Ramos (cell line): ENCODE measurements at regions not wholly inside any gene's neighbourhood (a gene's known extent, or its start where the extent isn't known, plus 50 kb on each side); places are given as distances from the start of the nearest gene placed in this dataset.

Experiments used
- in situ Hi-C: fragments of 300-500 bp; cut with MboI; formaldehyde crosslinking; loops from one replicate; pipeline ENCODE4 v1.14.3; 2022; ENCODE audit warnings: low sequenced_read_pairs; ENCODE audit not compliant: unreplicated experiment

- in situ Hi-C loops = no loop called here
These were observed 499.6 kb upstream of the MPDZ start for GRCh38 chr9:13779106-13779505.

- in situ Hi-C loops = no loop called here
These were observed 499.1 kb upstream of the MPDZ start for GRCh38 chr9:13778631-13779030.

DNA sequence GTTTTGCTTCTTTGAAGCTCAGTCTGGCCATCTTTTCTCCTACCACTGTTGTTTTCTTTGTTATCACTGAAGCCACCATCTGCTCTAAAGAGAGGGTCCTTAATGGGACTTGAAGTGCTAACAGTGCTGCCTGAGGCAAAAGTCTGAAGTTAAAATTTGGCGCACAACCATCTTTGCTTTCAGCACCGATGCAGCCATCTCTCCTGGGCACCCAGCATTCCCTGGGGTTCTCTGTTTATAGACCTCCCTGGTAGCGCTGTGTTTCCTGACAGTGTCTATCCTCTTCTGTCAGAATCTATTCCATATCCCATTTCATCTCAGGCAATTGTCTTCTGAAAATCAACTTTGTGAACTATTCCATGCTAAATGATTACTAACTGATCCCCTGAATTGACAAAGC, 491.5 kb upstream of the MPDZ start:
- in situ Hi-C loops = no loop called here

- in situ Hi-C loops = no loop called here
These were observed 490.1 kb upstream of the MPDZ start for GRCh38 chr9:13769641-13770040.

DNA sequence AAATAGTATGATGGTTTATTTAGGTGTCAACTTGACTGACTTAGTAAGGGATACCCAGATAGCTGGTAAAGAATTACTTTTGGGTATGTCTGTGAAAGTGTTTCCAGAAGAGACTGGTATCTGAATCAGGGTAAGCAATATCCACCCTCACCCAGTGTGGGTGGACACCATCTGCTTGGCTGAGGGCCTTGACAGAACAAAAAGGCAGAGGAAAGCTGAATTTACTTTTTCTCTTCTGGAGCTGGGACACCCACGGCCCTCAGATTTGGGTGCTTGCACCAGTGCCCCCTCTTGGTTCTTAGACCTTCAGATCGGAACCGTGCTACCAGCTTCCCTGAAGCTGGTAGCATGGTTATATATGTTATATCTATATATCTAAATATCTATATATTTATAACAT, 489.5 kb upstream of the MPDZ start:
- in situ Hi-C loops = no loop called here

- in situ Hi-C loops = no loop called here
These were observed 482.7 kb upstream of the MPDZ start for GRCh38 chr9:13762209-13762608.

GRCh38 chr9:13759551-13759950, 480.1 kb upstream of the MPDZ start:
- in situ Hi-C loops = no loop called here

DNA sequence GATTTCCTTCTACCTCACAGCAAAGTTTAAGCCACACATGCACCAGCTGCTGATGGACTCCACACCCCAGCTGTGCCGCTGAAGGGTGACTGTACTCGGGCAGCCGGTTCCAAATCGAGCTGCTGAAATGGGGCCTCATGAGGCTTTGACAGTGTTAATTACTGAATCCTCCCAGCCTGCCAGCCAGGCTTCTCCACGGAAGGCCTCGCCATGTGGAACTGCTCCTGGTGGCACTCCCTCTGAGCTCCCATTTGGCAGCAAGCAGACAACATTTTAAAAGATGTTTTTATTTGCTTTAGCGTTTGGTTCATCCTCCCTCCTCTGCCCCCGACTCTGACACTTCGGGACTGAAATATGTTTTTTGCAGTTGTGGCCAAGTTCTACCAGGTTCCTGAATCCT, 479.4 kb upstream of the MPDZ start:
- in situ Hi-C loops = no loop called here

DNA sequence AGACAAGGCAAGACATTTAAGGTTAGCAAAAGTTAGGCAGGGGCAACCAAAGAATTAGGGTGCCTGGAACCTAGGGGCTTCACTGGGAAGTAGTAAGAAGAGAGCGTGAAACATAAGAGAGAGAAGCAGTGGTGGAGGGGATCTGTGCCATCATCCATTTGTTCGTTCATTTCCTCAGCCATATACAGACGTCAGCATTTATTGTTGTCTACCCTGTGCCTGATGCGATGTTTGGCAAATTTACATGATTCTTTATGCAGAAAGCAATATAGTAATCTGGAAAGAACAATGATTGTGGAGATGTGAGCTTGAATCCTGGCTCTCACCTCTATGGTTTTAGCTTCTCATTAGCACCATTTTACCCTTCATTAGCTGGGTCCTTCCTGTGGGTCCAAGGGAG, 477.5 kb upstream of the MPDZ start:
- in situ Hi-C loops = no loop called here

DNA sequence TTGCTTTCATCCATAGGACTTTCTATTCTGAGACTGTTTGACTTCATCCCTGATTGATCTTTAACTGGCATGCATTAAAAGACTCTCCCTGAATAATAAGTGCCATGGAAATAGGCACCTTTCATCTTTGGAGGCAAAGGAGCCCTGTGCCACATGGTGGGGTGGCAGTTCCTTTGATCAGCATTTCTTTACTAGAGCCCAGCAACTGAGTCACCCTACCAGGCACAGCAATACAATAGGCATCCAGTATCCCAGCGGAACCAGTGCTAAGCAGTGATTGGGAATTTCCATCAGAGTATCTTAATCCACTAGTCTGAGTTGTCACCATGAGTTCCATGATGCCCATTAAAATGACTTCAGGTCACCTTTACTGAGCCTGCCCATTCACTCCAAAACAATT, 476.1 kb upstream of the MPDZ start:
- in situ Hi-C loops = no loop called here

DNA sequence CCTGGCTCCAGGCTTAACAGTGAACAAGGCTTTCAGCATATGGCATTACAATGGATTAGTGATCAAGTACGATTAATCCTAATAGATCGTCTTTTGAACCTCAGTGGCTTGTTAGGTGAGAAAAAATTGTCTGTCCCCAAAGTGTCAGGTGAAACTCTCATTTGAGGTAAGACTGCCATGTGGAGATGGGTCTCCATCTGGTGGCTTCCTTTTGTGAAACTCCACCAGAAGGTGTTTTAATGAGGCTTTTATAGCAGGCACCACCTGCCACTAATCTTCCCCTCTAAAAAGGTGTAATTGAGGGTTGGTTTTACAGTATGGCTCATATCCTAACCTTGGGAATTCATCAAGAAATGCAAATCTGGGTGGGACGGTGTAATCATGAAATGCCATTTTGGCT, 471.1 kb upstream of the MPDZ start:
- in situ Hi-C loops = no loop called here

DNA sequence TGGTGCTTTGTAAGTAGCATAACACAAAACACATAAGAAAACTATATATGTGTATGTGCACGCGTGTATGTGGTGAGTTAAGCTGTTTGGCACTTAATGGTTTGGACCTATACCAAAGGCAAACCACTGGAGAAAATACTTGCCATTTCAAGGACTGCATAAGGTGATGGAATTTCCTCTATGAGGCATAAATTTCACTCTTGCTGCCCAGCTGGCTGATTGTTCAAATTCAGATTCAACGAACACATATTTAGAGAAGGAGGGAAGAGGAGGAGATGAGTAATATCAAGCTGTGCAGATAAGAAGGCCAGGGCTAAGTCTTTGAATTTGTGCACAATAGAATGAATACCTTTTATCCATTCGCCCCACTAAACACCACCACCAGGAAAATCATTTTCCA, 470.6 kb upstream of the MPDZ start:
- in situ Hi-C loops = no loop called here

DNA sequence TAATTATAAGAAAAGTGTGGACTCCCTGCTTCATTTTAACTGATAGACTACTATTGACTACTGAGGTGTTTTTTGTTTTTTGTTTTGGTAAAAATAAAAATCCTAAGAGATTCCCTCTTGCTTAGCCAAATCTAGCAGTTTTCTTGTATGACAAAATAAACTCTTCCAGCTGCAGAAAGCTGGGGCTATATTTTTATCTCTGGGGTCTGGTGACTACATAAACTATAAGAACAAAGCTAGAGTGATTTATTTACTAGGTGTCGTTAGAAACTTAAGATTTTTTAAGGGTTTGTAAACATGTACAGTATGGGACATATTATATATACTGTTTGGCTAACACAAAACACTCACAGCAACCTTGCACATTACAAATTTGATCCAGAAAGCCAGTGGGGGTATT, 467.4 kb upstream of the MPDZ start:
- in situ Hi-C loops = no loop called here

DNA sequence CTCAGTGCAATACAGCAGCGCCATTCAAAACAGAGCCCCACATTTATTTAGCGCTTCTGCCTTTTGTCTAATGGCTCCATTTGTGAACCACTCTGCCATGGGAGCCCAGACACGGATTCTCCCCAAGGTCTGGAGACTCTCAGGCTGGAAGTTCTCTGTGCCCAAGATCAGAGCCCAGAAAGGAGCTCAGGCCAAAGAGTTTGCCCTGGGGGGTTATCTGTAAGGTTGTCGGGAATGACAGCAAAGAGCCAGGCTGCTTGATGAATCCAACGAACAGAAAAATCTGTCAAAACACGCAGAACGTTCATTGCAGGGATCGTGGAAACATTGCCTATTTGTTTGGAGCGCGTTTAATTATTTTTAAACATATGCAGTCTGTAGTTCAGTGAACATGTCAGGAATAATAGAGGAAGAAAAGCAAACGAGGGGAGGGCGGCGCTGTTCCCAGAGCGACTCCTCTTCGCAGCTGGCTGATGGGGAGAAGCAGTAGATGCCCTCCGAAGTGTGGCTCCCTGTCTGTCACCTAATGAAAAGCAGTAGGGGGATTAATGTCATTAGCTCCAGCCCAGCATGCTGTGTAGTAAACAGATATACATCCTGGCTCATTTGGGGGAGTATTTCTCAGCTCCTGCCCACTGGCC, 464.9 kb upstream of the MPDZ start:
- in situ Hi-C loops = no loop called here

- in situ Hi-C loops = no loop called here
These were observed 458.4 kb upstream of the MPDZ start for GRCh38 chr9:13737885-13738284.

DNA sequence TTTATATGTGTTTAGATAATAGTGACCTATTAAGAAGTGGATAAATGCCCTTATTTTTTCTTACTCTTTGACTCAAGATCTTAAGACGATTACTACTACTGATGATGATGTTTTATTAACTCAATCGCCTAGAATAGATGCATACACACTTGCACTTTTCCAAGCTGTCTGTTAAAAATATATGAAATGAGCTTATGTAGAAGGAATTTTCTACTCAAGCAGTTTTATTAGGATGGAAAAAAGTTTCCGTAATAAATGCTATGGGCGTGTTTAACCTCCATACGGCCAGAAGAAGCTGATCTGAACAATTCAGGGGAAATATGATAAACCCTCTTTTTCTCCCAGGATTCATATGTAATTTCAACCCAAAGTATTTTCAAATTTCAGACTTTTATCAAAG, 455.7 kb upstream of the MPDZ start:
- in situ Hi-C loops = no loop called here

GRCh38 chr9:13734601-13735000, 455.1 kb upstream of the MPDZ start:
- in situ Hi-C loops = no loop called here

DNA sequence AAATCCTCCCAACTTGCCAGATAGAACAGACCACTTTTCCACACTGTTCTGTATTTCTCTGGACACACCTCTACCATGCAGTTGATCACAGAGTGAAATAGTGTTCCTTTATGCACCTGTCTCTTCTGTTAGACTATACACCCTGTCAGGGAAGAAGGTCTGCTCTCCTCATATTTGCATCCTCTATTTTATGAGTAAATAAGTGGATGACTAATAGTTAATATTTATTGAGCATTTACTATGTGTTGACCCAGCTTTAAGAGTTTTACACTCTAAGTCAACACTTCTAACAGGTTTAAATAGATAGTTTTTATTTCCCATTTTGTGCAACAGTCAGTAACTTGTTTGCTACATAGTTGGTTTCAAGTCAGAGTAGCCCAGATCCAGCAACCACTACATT, 452.8 kb upstream of the MPDZ start:
- in situ Hi-C loops = no loop called here

DNA sequence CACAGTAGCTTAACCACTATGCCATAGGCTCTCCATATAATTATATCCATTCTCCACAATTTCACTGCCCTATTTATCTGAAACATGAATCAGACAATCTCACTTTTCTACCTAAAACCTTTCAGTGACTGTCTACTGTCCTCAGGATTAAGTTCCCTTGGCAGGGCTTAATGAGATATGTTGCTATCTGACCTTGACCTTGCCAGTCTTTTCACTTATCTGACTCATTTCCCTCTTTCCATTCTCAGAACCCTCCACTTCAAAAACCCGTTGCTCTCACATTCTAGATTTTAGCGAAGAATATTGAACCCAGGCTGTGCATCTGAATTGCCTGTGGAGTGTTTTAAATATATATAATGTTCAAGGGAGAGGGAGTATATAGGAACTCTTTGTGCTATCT, 452.1 kb upstream of the MPDZ start:
- in situ Hi-C loops = no loop called here

- in situ Hi-C loops = no loop called here
These were observed 450.5 kb upstream of the MPDZ start for GRCh38 chr9:13729955-13730354.

GRCh38 chr9:13728917-13729811, 449.7 kb upstream of the MPDZ start:
- in situ Hi-C loops = no loop called here

DNA sequence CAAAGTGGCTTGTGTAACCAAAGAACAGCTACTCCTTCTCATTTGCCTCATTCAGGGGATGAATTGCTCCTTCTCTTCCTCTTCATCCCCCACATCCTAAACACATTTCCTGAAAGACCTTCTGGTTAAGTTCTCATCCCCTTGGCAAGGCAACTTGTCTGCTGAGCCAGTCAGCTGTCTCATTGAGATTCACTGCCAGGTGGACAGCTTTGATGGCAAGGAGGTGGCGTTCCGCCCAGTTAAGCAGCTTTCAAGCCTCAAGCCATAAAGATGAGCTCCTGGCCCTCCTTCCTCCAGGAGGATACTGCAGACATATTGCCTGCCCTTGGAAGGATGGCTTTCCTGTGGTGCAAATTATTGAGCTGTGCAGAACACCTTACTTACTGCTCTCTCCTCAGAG, 448.6 kb upstream of the MPDZ start:
- in situ Hi-C loops = no loop called here
